Uterus (tissue), 3 donors: ENCODE measurements at regions not wholly inside any gene's neighbourhood (a gene's known extent, or its start where the extent isn't known, plus 50 kb on each side); places are given as distances from the start of the nearest gene placed in this dataset.

ENCODE experiments used
- DNase-seq, 2 donors: peaks; one replicate each; pipeline ENCODE4 v3.0.0-alpha.2; 2019 to 2020
- H3K27ac ChIP-seq, 2 donors: fragments of 200-600 bp; sonication (generic); 1 replicate in 1 of 2; 2 replicates in 1 of 2; pipeline ENCODE4 v1.5.1; 2016 to 2018
- H3K27me3 ChIP-seq, 2 donors: fragments of 200-600 bp; sonication (generic); one replicate each; pipeline ENCODE4 v1.5.1; 2018 to 2019; ENCODE audit warnings: control low read depth in 1 of 2
- H3K36me3 ChIP-seq, 2 donors: fragments of 200-600 bp; sonication (generic); one replicate each; pipeline ENCODE4 v1.5.1; 2019; ENCODE audit warnings: control low read depth in 1 of 2
- H3K4me1 ChIP-seq, 2 donors: fragments of 200-600 bp; sonication (generic); one replicate each; pipeline ENCODE4 v1.5.1; 2018 to 2019; ENCODE audit warnings: control low read depth in 1 of 2
- H3K4me3 ChIP-seq, 2 donors: fragments of 200-600 bp; sonication (generic); 1 replicate in 1 of 2; 2 replicates in 1 of 2; pipeline ENCODE4 v1.5.1; 2018 to 2019; ENCODE audit warnings: mild to moderate bottlenecking in 1 of 2
- H3K9me3 ChIP-seq, 2 donors: fragments of 200-600 bp; sonication (generic); one replicate each; pipeline ENCODE4 v1.5.1; 2019; ENCODE audit warnings: control low read depth in 1 of 2
- CTCF ChIP-seq, 4 experiments: fragments of 200-600 bp in 2 of 4; fragments of 450-650 bp in 2 of 4; sonication (generic) in 2 of 4; IDR thresholded peaks; one replicate each; pipeline ENCODE4 v1.5.1; 2016 to 2019; ENCODE audit warnings: antibody characterized with exemption in 4 of 4, mild to moderate bottlenecking in 2 of 4, moderate library complexity in 1 of 4
- POLR2A ChIP-seq, 2 donors: fragments of 450-650 bp; IDR thresholded peaks; one replicate each; pipeline ENCODE4 v1.6.1; 2016; ENCODE audit warnings: antibody characterized with exemption in 2 of 2, mild to moderate bottlenecking in 1 of 2, moderate library complexity in 1 of 2
- intact Hi-C: fragments of 100-400 bp; cut with DNase I; formaldehyde crosslinking; loops from one replicate; pipeline ENCODE4 v1.15.1; 2023; ENCODE audit warnings: low total_unique reads
- donor health status: DM: yes; HTN: yes; CAD: no.

GRCh38 chr16:86892509-86892908, 314.2 kb downstream of the FOXL1 start:
- H3K4me1 ChIP-seq, result no peaks in the 10 kb centered on the region
- peaks cover 0 to 4% of the 10 kb centered on the region in 2 donors for H3K27me3 ChIP-seq
- H3K36me3 ChIP-seq, result no peaks in the 10 kb centered on the region
- TF ChIP-seq CTCF (IDR thresholded peaks at IDR 0.05), result no peak
- intact Hi-C loops, result no loop called here
- H3K4me3 ChIP-seq, result no peak overlapping the region
- H3K27ac ChIP-seq, result no peak overlapping the region
- DNase-seq, result no peak
- no peaks in the 10 kb centered on the region for H3K9me3 ChIP-seq

GRCh38 chr16:86893506-86893905, 315.2 kb downstream of the FOXL1 start:
- H3K36me3 ChIP-seq, result no peaks in the 10 kb centered on the region
- intact Hi-C loops, result no loop called here
- no peak for DNase-seq
- no peak overlapping the region for H3K4me3 ChIP-seq
- no peaks in the 10 kb centered on the region for H3K9me3 ChIP-seq
- no peaks in the 10 kb centered on the region for H3K4me1 ChIP-seq
- no peak for TF ChIP-seq CTCF (IDR thresholded peaks at IDR 0.05)
- no peak for TF ChIP-seq POLR2A (IDR thresholded peaks at IDR 0.05)
- no peak overlapping the region for H3K27ac ChIP-seq
- peaks cover 0 to 4% of the 10 kb centered on the region in 2 donors for H3K27me3 ChIP-seq

- intact Hi-C loops, result no loop called here
These were observed 315.7 kb downstream of the FOXL1 start for GRCh38 chr16:86894029-86894567.

GRCh38 chr16:86894925-86895324, 316.6 kb downstream of the FOXL1 start:
- no peaks in the 10 kb centered on the region for H3K4me1 ChIP-seq
- TF ChIP-seq POLR2A (IDR thresholded peaks at IDR 0.05), result no peak
- no peak for TF ChIP-seq CTCF (IDR thresholded peaks at IDR 0.05)
- no peak overlapping the region for H3K27ac ChIP-seq
- H3K27me3 ChIP-seq, result peaks cover 0 to 4% of the 10 kb centered on the region in 2 donors
- intact Hi-C loops, result no loop called here
- no peak overlapping the region for H3K4me3 ChIP-seq
- H3K9me3 ChIP-seq, result no peaks in the 10 kb centered on the region
- no peaks in the 10 kb centered on the region for H3K36me3 ChIP-seq
- DNase-seq, result no peak

More at GRCh38 chr16:86894029-86894567, 315.7 kb downstream of the FOXL1 start:
- DNase-seq, result no peak
- Histone ChIP-seq H3K27ac (no peak overlapping the region), H3K27me3 (peaks cover 0 to 4% of the 10 kb centered on the region in 2 donors), H3K4me1 (no peaks in the 10 kb centered on the region), H3K4me3 (no peak overlapping the region), H3K36me3 (no peaks in the 10 kb centered on the region), H3K9me3 (no peaks in the 10 kb centered on the region)
- TF ChIP-seq POLR2A (IDR thresholded peaks at IDR 0.05), result no peak
- no peak for TF ChIP-seq CTCF (IDR thresholded peaks at IDR 0.05)

DNA sequence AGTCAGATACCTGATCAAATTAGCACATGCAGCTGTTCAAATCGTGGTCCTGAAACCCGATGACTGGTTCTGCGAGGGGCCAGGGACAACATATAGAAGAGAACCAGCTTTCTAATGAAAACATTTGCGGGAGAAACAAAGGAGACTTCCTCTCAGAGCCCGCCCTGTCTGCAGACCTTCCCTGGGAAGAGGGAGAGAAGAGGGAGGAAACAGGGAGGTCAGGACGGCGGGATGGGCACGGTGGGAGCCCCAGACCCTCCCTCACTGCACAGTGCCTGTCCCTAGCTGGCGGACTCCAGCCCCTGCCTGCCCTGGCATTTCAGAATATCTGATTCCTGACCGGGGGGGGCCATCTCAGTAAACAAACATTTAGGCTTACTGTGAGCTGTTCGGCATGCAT, 317.3 kb downstream of the FOXL1 start:
- H3K27me3 ChIP-seq, result peaks cover 0 to 4% of the 10 kb centered on the region in 2 donors

More for the DNA sequence above, 317.3 kb downstream of the FOXL1 start:
- intact Hi-C loops, result no loop called here
- H3K9me3 ChIP-seq, result no peaks in the 10 kb centered on the region
- H3K4me3 ChIP-seq, result no peak overlapping the region
- H3K36me3 ChIP-seq, result no peaks in the 10 kb centered on the region
- H3K27ac ChIP-seq, result no peak overlapping the region
- no peak for TF ChIP-seq CTCF (IDR thresholded peaks at IDR 0.05)
- no peak for TF ChIP-seq POLR2A (IDR thresholded peaks at IDR 0.05)
- no peaks in the 10 kb centered on the region for H3K4me1 ChIP-seq
- DNase-seq, result no peak
